WI38 (cell line): ENCODE measurements at regions not wholly inside any gene's neighbourhood (a gene's known extent, or its start where the extent isn't known, plus 50 kb on each side); places are given as distances from the start of the nearest gene placed in this dataset.
A peak's percentile ranks its signal among the peaks of the same experiment; 100 is the strongest.

Experiments used
- H3K4me3 ChIP-seq: 2 replicates; pipeline ENCODE4 v1.5.1; 2011; ENCODE audit warnings: low read depth, mild to moderate bottlenecking, control low read depth, low read length
- CTCF ChIP-seq: IDR thresholded peaks from 2 replicates; pipeline ENCODE4 v1.5.1; 2012; ENCODE audit warnings: low read depth, mild to moderate bottlenecking, control low read depth, low read length

GRCh38 chr7:131003634-131004033 lies 269.6 kb upstream of the KLF14 start:
- no peak overlapping the region for H3K4me3 ChIP-seq
- TF ChIP-seq CTCF: no peak

DNA sequence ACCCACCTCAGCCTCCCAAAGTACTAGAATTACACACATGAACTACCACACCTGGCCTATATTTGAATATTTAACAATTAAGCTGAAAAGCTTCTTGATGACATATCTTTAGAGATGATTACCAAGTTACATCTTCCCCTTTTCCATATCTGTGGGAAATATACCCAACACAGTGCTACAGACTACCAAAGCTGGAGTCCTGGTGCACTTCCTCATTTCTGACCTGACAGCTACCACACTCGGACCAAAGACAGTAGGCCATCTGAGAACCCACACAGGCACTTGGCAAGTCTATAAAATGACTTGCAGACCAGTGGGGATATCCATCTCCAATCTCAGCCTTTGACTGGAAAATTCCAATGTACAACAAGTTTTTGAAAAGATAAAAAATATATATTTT lies 270.4 kb upstream of the KLF14 start:
- no peak overlapping the region for H3K4me3 ChIP-seq
- no peak for TF ChIP-seq CTCF

DNA sequence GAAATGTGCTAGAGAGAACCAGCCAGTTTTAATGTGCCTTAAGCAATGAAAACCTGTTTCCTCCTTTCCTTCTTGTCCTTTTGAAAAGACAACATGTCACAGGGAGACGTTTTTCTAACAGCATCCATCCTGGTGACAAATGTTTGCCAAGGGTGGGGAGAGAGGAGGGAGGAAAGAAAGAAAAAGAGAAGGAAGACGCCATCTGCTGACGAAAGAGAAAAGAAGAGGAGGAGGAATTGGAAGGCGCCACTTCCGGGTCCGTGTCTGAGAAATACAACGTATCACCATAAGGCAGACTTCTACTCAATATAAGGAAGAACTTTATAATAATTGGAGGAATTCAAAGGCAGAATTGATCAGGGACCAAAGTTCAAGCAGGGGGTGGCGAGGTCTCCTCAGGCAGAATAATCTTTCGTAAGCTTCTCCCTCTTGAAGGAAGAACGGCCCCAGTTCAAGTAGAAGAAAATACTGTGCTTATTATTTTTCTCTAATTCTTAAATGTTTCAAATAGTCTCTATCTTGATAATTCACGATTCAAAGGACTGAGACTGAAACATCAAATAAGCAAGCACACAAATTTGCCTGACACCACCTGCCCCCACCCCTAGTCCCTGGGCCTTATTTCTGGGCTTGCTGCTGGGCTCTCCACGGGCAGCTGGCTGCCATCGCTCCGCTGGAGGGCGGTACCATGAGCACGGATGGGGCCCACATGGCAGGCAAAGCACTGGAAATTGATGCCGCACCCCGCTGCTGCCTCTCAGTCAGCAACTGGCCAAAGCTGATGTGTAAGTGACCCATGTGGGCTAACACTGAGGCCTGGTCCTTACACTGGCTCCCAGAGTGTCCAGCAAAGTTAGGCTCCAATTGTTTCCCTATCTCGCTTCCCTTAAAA lies 273.7 kb upstream of the KLF14 start:
- TF ChIP-seq CTCF: peak; percentile 35
- no peak overlapping the region for H3K4me3 ChIP-seq

GRCh38 chr7:131008840-131009711 lies 275.1 kb upstream of the KLF14 start:
- TF ChIP-seq CTCF: no peak
- H3K4me3 ChIP-seq: peak overlapping the region; percentile 23

DNA sequence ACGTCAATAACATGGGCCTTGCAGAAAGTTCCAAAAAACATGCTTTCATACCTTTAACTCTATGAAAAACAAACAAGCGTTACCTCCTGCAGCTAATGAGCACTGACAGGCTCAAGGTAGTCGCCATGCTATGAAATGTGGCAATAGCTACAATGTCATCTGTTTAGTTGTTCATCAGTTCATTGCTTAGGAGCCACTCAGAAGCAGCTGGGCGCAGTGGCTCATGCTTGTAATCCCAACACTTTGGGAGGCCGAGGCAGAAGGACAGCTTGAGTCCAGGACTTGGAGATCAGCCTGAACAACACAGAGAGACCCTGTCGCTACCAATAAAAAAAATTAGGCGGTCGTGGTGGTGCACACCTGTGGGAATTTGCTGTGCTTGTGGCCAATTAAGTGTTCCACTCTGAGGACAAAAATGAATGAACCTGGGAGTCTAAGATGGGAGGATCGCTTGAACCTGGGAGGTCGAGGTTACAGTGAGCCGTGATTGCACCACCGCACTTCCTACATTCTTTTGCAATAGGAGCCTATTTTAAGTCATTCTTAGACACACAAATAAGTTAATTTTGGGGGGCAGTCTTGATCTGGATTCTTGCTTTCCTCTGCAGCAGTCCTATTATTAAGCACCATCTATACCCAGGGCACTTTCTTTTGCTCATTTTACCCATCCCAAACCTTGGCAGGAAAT lies 276.2 kb upstream of the KLF14 start:
- no peak for TF ChIP-seq CTCF
- H3K4me3 ChIP-seq: no peak overlapping the region

DNA sequence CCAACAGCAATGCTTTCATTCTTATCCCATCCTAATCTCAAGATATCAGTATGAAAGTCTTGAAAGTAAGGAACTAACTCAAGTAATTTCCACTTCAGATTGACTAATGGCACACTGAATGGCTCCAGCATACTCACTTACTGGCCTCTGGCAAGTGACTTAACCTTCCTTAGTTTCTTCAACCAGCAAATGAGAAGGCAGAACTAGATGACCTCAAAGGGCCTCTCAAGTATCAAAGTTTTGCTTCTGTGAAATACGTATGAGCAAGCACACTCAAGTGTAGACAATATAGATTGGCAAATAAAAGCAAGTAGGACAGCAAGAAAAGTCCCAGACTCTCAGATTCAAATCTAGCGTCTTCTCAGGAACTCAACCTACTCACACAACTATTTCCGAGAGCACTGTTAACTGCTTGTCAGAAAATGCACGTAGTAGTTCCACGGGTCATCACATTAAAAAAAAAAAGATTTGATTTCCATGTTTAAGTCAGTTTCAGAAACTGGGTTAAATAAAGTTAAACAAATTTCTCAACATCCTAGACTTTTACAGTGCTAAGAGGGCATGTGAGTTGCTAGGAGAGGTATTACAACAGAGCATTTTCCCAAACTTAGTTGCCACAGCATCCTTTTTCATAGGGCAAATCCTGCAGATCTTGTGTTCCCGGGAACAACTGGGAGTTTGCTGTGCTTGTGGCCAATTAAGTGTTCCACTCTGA lies 276.9 kb upstream of the KLF14 start:
- no peak overlapping the region for H3K4me3 ChIP-seq
- no peak for TF ChIP-seq CTCF
